Panc1 (cell line): ENCODE measurements at regions not wholly inside any gene's neighbourhood (a gene's known extent, or its start where the extent isn't known, plus 50 kb on each side); places are given as distances from the start of the nearest gene placed in this dataset.

ENCODE experiments used
- ATAC-seq: fragments of 200-7000 bp; cut with Tn5 transposase; 2 replicates; pipeline ENCODE4 v1.9.1; 2020; ENCODE audit warnings: mild to moderate bottlenecking, moderate library complexity
- BruUV-seq: library from RNA; stranded (reverse); fragments of 400-500 nt; replicated peaks from 2 replicates; lab custom pipeline; 2021; lab: Mats Ljungman, UMichigan
- CTCF ChIA-PET: fragments of 300-600 bp; sonication (Branson Sonifier 250); formaldehyde crosslinking; loops from one replicate; lab custom pipeline; 2022; ENCODE audit warnings: antibody characterized with exemption; lab: Charles Lee
- POLR2A ChIA-PET: fragments of 300-600 bp; sonication (Branson Sonifier 250); formaldehyde crosslinking; loops from one replicate; lab custom pipeline; 2022; ENCODE audit warnings: antibody characterized with exemption; lab: Charles Lee
- DNase-seq: peaks from one replicate; pipeline ENCODE4 v3.0.0-alpha.2; 2010; ENCODE audit warnings: low read depth, low spot score
- H3K27ac ChIP-seq: 2 replicates; pipeline ENCODE4 v1.5.1; 2011; ENCODE audit warnings: mild to moderate bottlenecking, low read length, inconsistent platforms
- H3K27me3 ChIP-seq: fragments of 200-500 bp; sonication (Bioruptor generic); 2 replicates; pipeline ENCODE4 v1.6.0; 2014; ENCODE audit warnings: low read length, inconsistent platforms; ENCODE audit not compliant: control insufficient read depth, insufficient read depth
- H3K36me3 ChIP-seq: fragments of 200-500 bp; sonication (Bioruptor generic); 2 replicates; pipeline ENCODE4 v1.5.1; 2014; ENCODE audit warnings: inconsistent platforms, mild to moderate bottlenecking, low read length, moderate library complexity; ENCODE audit not compliant: control insufficient read depth, insufficient read depth
- H3K4me1 ChIP-seq: 2 replicates; pipeline ENCODE4 v1.5.1; 2011; ENCODE audit warnings: inconsistent platforms, mild to moderate bottlenecking, low read length, moderate library complexity; ENCODE audit not compliant: control insufficient read depth, insufficient read depth
- H3K4me3 ChIP-seq, 2 experiments: 2 replicates each; pipeline ENCODE4 v1.5.1; 2011 to 2012; ENCODE audit warnings: low read depth in 2 of 2, low read length in 2 of 2, mild to moderate bottlenecking in 2 of 2, inconsistent platforms in 1 of 2, moderate library complexity in 1 of 2
- H3K9me3 ChIP-seq: fragments of 200-500 bp; sonication (Bioruptor generic); 2 replicates; pipeline ENCODE4 v1.5.1; 2014; ENCODE audit warnings: low read depth, mild to moderate bottlenecking, inconsistent platforms, low read length, moderate library complexity; ENCODE audit not compliant: control insufficient read depth, insufficient read depth
- POLR2AphosphoS5 ChIP-seq: IDR thresholded peaks from 2 replicates; pipeline ENCODE4 v1.6.1; 2012; ENCODE audit warnings: mild to moderate bottlenecking, low read depth, low read length, moderate library complexity
- REST ChIP-seq, 2 experiments: IDR thresholded peaks; 2 replicates each; pipeline ENCODE4 v1.6.1; 2011 to 2012; ENCODE audit warnings: low read depth in 2 of 2, control low read depth in 1 of 2, low read length in 1 of 2, mild to moderate bottlenecking in 1 of 2, moderate library complexity in 1 of 2; ENCODE audit not compliant: insufficient read depth in 1 of 2
- SIN3A ChIP-seq: IDR thresholded peaks from 2 replicates; pipeline ENCODE4 v1.6.1; 2012; ENCODE audit warnings: low read depth, mild to moderate bottlenecking, low read length, moderate library complexity, borderline replicate concordance; ENCODE audit not compliant: insufficient read depth
- TCF7L2 ChIP-seq: IDR thresholded peaks from 2 replicates; pipeline ENCODE4 v1.6.1; 2011; ENCODE audit warnings: mild to moderate bottlenecking, low read depth, low read length, inconsistent platforms
- in situ Hi-C: cut with HindIII; loops from 2 replicates; pipeline ENCODE4 v1.10.0; 2016; ENCODE audit warnings: low sequenced_read_pairs, low pct_unique_long_range_greater_than_20kb
- intact Hi-C: fragments of 100-400 bp; cut with micrococcal nuclease; formaldehyde crosslinking; loops from one replicate; pipeline ENCODE4 v1.10.0; 2022; ENCODE audit not compliant: unreplicated experiment
- TF ChIP-seq, protein P1 (sequence below): fragments of 450-650 bp; IDR thresholded peaks from 2 replicates; pipeline ENCODE4 v1.5.1; 2017; ENCODE audit warnings: mild to moderate bottlenecking

DNA sequence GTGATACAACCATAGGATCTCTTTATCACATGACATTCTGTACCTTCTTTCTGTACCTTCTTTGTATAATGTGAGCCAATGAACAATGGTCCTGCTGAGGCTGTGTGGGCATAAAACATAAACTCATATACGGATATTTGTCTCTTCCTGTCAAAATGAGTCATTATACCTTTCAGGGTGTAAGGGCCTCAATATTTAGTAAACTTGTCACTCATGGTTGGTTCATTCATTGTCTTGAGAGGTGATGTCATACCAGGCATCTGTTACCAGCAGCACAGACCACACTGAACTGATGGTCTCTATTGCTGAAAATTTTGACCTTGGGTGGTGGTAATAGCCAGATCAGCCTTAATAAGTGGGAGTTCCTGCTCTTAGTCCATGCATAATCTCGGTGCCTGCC, 287.6 kb upstream of the TPK1 start:
- Histone ChIP-seq H3K4me3 (no peak overlapping the region), H3K27me3 (no peaks in the 10 kb centered on the region), H3K36me3 (no peaks in the 10 kb centered on the region), H3K27ac (no peak overlapping the region), H3K9me3 (no peaks in the 10 kb centered on the region), H3K4me1 (no peaks in the 10 kb centered on the region)
- ATAC-seq (no peak), DNase-seq (no peak)
- POLR2A ChIA-PET: no interaction called here
- CTCF ChIA-PET: no interaction called here
- intact Hi-C loops (no loop called here), in situ Hi-C loops (no loop called here)
- TF ChIP-seq POLR2AphosphoS5 (no peak), REST (IDR thresholded peaks at IDR 0.05; ENCODE audit: insufficient read depth in 1 of 2, low read depth in 2 of 2, low read length in 1 of 2) (no peak), TCF7L2 (no peak), SIN3A (no peak)
- TF ChIP-seq, protein P1, sequence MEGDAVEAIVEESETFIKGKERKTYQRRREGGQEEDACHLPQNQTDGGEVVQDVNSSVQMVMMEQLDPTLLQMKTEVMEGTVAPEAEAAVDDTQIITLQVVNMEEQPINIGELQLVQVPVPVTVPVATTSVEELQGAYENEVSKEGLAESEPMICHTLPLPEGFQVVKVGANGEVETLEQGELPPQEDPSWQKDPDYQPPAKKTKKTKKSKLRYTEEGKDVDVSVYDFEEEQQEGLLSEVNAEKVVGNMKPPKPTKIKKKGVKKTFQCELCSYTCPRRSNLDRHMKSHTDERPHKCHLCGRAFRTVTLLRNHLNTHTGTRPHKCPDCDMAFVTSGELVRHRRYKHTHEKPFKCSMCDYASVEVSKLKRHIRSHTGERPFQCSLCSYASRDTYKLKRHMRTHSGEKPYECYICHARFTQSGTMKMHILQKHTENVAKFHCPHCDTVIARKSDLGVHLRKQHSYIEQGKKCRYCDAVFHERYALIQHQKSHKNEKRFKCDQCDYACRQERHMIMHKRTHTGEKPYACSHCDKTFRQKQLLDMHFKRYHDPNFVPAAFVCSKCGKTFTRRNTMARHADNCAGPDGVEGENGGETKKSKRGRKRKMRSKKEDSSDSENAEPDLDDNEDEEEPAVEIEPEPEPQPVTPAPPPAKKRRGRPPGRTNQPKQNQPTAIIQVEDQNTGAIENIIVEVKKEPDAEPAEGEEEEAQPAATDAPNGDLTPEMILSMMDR: no peak
- BruUV-seq: no TSS peak

DNA sequence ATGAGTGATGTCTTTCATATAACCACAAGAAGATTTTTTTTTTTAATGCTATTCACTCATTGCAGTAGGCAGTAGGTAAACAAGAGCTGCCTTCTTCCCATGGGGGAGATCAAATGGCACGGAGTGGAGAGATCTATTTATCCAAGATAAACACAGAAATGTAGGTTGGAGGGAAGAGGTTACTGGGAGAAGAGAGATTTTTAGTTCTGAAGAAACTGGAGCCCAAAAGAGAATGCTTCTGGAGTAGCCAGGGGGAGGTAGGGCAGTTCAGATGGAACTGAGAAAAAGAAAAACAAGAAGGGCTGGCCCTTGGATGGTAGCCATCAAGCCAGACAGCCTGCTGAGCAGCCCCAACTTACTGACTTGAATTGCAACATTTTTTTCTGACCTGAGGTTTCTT, 270.1 kb upstream of the TPK1 start:
- no peak overlapping the region for H3K27ac ChIP-seq
- H3K9me3 ChIP-seq: 0 out of 2 replicates have a peak, but pooled peaks cover 2% of the 10 kb centered on the region
- POLR2A ChIA-PET: no interaction called here
- ATAC-seq: no peak
- intact Hi-C loops (no loop called here), in situ Hi-C loops (no loop called here)
- H3K36me3 ChIP-seq: no peaks in the 10 kb centered on the region
- no peak for DNase-seq
- CTCF ChIA-PET: no interaction called here
- TF ChIP-seq REST (IDR thresholded peaks at IDR 0.05; ENCODE audit: insufficient read depth in 1 of 2, low read depth in 2 of 2, low read length in 1 of 2) (no peak), POLR2AphosphoS5 (no peak), SIN3A (no peak), TCF7L2 (no peak)
- H3K4me3 ChIP-seq: no peak overlapping the region
- no TSS peak for BruUV-seq
- no peaks in the 10 kb centered on the region for H3K4me1 ChIP-seq
- no peaks in the 10 kb centered on the region for H3K27me3 ChIP-seq
